IPS-NIHi7 (cell line): ENCODE measurements at regions not wholly inside any gene's neighbourhood (a gene's known extent, or its start where the extent isn't known, plus 50 kb on each side); places are given as distances from the start of the nearest gene placed in this dataset.
"Not testable (repeated sequence)": the region's sequence is repeated elsewhere in the genome, so short reads cannot be mapped to it uniquely, and the experiment has no call there.

Experiments
- DNase-seq: peaks from one replicate; pipeline ENCODE4 v3.0.0; 2012; ENCODE audit warnings: mixed read lengths; ENCODE audit errors: extremely low spot score

DNA sequence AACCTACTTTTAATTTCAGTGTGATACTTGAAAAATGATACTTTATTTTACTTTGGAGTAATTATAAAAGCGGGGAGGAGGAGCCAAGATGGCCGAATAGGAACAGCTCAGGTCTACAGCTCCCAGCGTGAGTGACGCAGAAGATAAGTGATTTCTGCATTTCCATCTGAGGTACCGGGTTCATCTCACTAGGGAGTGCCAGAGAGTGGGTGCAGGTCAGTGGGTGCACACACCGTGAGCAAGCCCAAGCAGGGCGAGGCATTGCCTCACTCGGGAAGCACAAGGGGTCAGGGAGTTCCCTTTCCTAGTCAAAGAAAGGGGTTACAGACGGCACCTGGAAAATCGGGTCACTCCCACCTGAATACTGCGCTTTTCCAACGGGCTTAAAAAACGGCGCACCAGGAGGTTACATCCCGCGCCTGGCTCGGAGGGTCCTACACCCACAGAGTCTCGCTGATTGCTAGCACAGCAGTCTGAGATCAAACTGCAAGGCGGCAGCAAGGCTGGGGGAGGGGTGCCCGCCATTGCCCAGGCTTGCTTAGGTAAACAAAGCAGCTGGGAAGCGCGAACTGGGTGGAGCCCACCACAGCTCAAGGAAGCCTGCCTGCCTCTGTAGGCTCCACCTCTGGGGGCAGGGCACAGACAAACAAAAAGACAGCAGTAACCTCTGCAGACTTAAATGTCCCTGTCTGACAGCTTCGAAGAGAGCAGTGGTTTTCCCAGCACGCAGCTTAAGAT, 640.3 kb downstream of the EPHA3 start:
- not testable (repeated sequence) for DNase-seq

DNA sequence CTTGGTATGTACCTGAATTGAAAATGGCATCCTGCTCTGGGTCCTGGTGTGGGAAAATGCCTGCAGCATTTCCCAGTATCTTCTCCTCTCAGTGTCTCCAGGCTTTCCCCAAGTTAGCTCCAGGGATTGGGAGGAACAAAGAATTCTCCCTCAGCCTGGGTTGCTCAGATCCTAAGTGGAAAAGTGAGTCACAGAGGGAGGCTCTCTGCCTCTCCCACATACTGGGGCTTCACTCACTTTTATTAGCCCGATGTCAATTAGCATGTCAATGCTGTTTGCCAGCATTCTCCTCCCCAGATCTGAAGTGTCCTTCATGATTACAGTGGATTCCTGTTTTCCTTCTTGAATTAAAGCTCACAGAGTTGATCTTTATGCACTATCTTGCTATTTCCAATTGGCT, 655.0 kb downstream of the EPHA3 start:
- DNase-seq, result no peak

DNA sequence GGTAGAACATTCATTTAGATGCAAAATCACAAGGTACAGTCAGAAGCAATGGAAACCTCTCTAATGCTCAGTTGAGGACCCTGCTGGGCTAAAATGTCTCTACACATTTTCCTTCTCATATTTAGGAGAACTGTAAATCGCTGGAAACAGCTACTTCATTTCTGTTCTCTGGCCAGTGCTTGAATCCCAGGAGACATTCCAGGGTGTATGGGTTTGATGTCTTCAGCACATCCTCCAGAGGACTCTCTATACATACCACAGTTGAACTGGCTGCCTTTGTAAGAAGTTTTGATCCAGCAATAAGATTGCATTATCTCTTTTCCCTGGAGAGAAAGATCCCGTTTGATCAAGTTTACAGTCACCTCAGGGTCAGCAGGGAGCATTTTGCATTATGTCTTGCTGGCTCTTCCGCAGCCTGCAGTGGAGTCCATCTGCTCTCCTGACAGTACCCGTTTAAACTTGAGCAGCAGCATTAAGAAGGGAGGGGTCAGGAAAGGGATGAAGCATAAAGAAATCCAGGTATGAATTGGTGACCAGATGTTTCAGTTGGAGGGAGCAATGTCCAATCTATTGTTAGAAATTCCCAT, 676.0 kb downstream of the EPHA3 start:
- no peak for DNase-seq

DNA sequence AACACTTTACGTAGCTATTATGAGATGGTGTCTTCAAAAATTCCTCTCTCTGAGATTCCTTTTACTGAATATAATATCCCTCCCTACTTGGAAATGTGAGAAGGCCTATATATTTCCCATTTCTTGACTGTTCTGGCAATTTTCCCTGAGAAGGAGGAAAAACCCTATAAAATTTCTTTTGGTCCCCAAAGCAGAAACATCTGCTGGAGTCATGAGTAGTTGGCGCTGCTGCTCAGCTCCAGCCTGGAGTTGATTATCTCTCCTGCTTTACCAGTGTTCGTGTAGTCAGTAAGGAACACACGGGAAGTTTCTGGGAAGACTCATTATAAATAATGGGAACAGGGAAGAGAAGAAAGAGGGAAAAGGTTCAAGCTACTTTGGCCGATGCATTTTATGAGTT, 680.1 kb downstream of the EPHA3 start:
- no peak for DNase-seq

DNA sequence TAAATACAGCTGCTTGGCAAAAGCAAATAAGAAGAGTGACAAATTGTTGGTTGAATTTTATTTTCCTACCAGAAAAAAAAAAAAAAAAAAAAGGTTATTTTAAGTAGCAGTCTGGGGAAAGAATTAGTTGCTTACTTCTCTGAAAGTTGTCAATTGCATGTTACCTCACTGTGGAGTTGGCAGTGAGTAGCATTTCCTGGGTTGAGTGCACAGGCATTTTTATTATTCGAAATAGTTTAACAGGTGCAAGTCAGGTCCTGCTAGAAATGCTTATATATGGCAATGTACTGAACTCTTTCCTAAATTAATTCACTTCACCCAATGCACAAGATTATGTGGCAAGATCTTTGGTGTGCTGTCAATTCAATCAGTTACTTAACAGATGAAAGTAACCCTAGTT, 680.6 kb downstream of the EPHA3 start:
- DNase-seq, result no peak

DNA sequence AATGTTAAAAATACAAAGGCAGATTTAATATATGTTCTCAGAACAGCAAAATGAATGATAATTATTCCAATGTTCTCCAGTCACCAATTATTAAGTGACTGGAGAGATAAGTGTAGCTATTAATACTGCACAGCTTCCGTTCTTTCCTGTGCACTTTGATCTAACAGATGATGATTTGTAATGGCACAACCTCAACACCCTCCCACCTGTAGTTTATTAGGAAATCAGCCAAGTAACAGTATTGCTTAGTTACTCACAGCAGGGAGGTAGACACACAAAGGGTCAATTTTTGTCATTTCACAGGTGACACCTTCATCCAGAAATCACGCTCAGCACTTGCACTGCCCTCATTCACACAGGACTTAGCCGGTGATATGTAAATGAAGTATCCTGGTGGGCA, 688.1 kb downstream of the EPHA3 start:
- no peak for DNase-seq

DNA sequence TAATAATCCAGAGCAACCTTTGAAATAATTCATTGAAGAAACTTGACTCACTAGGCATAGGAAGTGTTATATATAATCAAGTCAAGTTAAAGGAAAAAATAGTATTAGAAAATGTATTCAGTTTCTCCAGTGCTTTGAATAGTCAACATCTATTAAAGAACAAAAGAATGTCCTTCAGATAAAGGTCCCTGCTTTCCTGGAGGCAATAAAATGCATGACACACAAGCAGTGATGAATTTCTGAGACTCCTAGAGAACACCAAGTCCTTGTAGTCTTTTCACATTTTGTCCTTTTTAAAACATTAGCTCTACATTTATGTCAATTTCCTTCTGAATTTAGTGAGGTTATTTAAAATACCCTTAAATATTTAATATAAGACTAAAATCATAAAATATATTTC, 695.5 kb downstream of the EPHA3 start:
- DNase-seq, result no peak

DNA sequence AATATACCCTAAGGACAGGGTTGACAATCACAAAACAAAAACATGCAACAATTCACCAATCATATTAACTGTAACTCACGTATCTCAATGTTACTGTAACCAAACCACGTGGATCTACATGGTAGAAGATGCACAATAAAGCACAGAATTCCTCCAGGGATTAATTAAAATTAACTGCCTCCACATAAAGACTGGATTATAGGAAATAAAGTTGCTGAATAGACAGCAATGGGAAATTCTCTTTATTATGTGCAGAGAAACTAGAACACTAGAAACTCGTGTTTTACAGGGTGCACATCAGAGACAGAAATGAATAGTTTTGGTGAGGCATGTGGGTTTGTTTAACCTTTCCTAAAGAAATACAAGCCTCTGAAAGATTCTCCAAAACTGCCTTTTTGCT, 696.3 kb downstream of the EPHA3 start:
- DNase-seq, result no peak

DNA sequence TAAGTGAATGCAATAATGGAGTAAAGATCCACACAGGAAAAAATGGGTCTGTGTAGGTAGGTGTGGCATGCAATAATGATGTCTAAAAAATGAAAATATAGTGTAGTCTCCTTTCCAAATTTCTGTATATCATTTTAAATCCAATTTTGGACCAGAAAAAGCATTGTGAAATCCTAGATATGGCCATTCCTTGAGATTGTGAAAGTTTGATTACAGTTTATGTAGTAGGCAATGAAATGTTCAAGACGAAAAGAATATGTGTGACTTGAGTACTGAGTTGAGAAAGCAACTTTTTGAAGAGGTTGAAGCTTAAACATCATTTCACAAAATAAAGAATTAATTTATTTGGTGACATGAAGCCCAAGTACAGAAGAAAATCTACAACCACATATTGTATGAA, 698.7 kb downstream of the EPHA3 start:
- DNase-seq, result no peak

DNA sequence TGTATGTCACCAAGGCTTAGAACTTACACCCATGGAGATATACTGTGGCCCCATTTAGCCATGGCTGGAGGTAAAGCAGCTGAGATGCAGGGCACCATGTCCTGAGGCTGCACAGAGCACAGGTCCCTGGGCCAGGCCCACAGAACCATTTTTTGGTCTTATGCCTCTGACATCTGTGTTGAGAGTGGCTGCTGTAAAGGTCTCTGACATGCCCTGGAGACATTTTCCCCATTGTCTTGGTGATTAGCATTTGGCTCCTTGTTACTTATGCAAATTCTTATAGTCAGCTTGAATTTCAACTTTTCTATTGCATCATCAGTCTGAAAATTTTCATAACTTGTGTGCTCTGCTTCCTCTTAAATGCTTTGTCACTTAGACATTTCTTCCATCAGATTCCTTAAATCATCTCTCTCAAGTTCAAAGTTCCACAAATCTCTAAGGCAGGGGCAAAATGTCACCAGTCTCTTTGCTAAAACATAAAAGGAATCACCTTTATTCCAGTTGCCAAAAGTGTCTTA, 701.3 kb downstream of the EPHA3 start:
- DNase-seq, result no peak

DNA sequence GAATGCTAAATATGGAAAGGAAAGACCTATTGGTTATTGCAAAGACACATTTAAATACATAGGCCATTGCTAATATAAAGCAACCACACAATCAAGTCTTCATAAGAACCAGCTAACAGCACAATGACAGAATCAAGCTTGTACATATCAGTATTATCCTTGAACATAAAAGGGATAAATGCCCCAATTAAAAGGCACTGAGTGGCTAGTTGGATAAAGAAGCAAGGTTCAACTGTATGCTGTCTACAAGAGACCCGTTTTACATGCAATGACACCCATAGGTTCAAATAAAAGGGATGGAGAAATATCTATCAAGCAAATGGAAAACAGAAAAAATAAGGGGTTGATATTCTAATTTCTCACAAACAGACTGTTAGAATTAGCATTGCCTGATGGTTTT, 706.1 kb downstream of the EPHA3 start:
- no peak for DNase-seq

DNA sequence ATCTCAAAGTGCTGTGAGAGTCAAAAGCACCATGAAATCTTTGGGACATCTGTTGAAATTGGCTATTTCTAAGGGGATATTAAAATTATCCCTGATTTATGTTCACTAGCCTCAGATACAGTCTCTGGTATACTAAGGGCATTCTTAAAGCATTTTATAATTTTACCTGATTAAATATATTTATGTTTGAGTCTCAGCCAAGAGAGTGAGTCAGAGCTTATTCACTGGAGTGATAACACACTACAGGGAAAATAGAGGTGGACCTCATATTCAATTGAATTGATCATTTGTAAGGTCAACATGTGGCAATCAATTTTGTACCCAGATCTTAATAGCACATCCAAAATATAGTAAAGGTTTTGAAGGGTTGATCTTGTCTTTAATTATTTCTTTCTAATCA, 733.6 kb downstream of the EPHA3 start:
- DNase-seq, result no peak

DNA sequence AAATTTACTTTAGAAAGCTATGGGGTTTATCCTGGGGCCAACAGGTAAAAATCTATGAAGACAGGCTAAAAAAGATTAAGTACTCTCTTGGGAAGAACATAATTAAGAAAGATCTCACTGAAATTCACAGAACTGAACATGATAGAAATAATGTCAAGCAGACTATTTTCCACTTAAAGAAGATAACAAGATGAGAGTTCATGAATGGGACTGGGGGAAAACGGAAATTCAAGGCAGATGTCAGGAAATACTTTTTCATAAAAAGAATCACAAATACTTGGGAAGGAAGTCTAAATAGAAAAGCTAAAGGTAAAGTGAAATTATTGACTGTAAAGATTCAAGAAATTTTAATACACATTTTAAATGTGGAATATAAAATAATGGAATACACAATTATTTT, 737.6 kb downstream of the EPHA3 start:
- no peak for DNase-seq

DNA sequence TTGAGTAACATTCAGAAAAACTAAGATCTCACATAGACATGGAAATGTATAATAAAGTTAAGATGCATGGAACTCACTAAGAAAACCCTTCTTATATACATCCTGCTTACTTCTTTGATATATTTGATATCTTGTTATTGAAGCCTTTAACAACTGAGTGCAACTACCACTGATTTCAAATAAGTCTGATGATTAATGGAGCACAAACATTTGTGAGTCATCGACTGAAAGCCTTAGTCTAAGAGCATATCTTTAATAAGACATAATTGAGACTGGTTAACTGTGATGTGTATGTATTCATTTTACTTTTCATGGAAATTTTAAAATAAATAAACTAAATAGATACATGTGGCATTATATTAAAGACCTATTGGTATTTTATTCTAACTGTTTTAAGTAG, 740.5 kb downstream of the EPHA3 start:
- DNase-seq, result no peak

DNA sequence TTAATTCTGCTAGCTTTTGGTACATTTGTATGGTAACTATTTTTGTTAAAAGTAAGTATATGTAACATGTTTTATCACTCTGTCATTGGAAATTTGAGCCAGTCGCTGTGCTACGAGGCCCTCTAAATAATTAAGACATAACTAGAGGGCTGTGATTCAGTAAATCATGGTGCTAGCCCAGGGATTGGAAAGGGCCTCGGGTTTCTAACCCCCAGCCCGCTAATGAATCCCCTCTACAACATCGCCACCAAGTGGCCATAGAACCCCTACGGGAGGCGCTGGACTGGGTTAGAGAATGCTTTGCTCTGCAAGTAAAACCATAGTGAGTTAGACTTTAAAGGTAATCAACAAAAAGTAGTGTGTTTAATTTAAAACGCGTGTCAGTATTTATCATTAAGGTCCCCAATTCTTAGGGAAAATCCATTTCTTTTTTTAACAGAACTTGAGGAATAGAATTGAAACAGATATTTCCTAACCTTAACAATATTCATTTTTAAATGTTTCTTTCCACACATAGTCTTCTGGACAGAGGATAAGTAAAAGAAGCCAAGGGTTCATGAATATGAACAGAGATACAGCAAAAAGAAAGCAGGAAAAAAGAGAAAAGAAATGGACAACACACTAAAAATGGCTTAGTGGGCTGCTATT, 744.7 kb downstream of the EPHA3 start:
- peak; percentile 83 for DNase-seq

DNA sequence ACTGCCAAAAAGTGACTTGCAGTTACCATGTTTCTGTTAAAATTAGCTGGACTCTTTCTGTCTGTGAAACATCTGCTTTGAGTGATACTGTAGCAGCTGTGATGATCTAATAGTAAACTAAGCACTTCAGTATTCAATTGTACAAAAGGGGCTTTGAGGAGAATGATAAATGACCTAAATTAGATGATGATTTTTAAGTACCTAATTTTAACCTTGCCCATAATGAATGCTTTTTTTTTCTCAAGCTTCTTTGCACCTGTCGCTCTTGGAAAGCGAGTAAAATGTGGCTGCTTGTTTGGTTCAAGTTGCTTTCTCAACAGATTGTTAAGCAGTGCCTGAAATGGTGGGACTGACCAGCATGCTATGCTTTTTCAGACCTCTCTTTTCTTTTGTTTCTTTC, 752.3 kb downstream of the EPHA3 start:
- no peak for DNase-seq

DNA sequence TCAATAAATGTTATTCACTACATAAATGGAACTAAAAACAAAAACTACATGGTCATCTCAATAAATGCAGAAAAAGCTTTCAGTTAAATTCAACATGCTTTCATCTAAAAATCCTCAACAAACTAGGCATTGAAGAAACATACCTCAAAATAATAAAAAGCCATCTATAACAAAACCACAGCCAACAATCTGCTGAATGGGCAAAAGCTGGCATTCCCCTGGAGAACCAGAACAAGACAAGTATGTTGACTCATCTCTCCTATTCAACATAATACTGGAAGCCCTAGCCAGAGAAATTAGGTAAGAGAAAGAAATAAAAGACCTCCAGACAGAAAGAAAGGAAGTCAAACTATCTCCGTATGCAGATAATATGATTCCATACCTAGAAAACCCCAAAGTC, 759.9 kb downstream of the EPHA3 start:
- no peak for DNase-seq

DNA sequence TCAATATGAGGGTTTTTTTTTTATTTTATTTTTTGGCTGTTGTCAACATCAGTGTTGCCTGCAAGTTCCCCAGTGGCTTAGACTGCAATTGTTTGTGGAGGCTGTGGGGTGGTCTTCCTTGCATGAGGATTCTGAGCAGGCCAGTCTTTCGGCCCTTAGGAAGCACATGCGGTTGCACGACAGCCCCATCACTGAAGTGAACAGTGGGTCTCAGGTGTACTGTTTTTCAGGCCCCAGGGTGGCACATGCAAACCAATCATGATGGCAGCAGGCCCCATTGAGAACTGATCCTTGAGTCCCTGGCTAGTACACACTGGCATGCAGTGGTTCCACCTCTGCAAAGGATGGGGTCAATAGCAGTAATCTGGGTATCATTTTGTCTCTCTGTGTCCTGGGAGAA, 768.7 kb downstream of the EPHA3 start:
- DNase-seq, result no peak

DNA sequence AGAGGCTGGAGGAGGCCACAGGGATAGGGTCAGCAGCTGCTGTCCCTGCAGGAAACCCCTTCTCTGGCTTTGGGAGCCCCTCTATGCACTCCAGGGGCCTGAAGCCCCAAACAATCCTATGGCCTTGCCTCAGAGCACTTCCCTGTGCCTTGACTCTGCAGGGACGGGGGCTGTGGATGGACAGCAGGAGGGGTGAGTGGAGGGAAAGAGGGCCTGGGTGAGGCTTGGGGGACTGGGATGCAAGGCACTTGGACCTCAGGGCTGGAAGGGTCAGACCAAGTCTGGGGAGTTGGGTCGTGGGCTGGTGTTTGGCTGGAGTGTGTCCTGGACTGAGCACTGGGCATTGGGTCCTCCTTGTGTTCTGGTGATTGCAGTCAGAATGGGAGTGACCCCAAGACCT, 769.8 kb downstream of the EPHA3 start:
- no peak for DNase-seq

DNA sequence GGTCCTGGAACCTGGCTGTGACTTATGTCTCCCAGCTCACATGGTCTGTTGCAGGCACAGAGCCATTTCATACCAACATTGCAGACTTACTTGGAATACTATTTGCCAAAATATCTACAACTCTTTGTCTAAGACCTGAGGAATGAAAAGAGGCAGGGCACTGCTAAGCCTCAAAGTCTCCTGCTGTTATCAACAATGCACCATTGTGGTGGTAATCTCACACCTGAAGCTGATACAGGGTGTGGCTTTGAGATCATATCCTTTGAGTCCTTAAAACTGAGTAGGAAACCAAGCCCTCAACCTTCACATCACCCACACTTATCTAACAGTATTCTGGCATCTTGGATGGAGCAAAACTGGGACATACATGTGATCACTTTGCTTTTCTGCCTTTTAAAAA, 782.0 kb downstream of the EPHA3 start:
- peak; percentile 39 for DNase-seq

DNA sequence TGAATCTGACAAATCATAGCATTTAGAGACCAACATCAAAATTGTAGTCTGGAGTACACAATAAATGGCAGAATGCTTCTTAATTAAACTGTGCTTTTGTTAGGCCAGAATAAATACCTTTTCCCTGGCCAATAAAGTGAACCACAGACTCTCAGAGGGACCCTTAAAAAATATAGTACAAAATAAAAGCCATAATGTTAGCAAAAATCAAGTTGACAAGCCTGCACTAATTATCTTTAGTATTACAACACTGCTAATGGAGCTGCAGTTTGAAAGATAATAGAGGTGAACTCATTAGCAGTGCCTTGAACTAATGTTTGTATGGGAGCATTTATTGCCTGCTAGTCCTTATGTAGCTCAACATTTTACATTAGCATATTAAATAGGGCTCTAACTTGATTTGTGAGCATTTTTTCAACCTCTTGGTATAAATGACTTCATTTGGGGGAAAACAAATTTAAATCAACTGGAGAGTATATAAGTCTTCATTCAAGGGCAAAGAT, 801.3 kb downstream of the EPHA3 start:
- no peak for DNase-seq

DNA sequence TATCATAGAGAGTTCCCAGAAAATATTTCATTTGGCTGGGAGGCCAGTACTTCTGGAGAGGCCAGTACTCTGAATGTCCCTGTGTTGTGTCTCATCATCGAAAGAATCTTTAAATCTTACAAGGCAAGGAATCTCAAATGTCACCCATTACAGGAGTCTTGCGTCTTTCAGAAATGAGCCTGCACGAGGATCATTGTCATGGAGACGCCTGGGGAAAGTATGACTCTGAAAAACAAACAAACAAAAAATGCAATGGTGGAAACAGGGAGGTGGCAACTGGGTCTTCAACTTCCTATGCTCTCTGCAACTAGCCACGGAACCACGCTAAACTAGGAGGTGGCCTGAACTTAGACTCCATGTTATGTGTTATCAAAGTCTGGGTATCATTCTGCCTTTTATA, 804.6 kb downstream of the EPHA3 start:
- DNase-seq, result no peak
